H1 (cell line): ENCODE measurements at regions not wholly inside any gene's neighbourhood (a gene's known extent, or its start where the extent isn't known, plus 50 kb on each side); places are given as distances from the start of the nearest gene placed in this dataset.

Experiments used
- CREB1 ChIP-seq: IDR thresholded peaks from 2 replicates; pipeline ENCODE4 v1.6.1; 2012; ENCODE audit warnings: inconsistent platforms
- KDM1A ChIP-seq: fragments of 200-600, 300-600 bp; sonication (generic); IDR thresholded peaks from 2 replicates; pipeline ENCODE4 v1.7.1; 2016; ENCODE audit warnings: mild to moderate bottlenecking, low read length, borderline replicate concordance
- MAFK ChIP-seq: IDR thresholded peaks from 2 replicates; pipeline ENCODE4 v1.6.1; 2012; ENCODE audit warnings: low read depth, mild to moderate bottlenecking, improper control_type of control experiment, low read length
- POLR2A ChIP-seq, 2 experiments: IDR thresholded peaks; 1 replicate in 1 of 2; 2 replicates in 1 of 2; pipeline ENCODE4 v1.6.1; 2011; ENCODE audit warnings: low read depth in 2 of 2, low read length in 2 of 2, mild to moderate bottlenecking in 2 of 2; ENCODE audit errors: control extremely low read depth in 1 of 2
- POLR2AphosphoS5 ChIP-seq: IDR thresholded peaks from 2 replicates; pipeline ENCODE4 v1.6.1; 2011; ENCODE audit warnings: low read depth, low read length
- RAD21 ChIP-seq, 2 experiments: IDR thresholded peaks in 1 of 2; conservative IDR thresholded peaks in 1 of 2; 2 replicates each; pipeline ENCODE4 v1.6.1; 2011; ENCODE audit warnings: low read depth in 2 of 2, low read length in 2 of 2, improper control_type of control experiment in 1 of 2, inconsistent platforms in 1 of 2, mild to moderate bottlenecking in 1 of 2, moderate library complexity in 1 of 2
- SP1 ChIP-seq: IDR thresholded peaks from 2 replicates; pipeline ENCODE4 v1.6.1; 2011; ENCODE audit warnings: low read depth, low read length
- SUZ12 ChIP-seq: fragments of 200-600 bp; sonication (generic); IDR thresholded peaks from 2 replicates; pipeline ENCODE4 v1.6.1; 2012; ENCODE audit warnings: mild to moderate bottlenecking, inconsistent platforms, low read length, moderate library complexity, mixed read lengths
- ZNF274 ChIP-seq: IDR thresholded peaks from 2 replicates; pipeline ENCODE4 v1.7.0; 2012; ENCODE audit warnings: low read length, borderline replicate concordance; ENCODE audit errors: extremely low read depth
- TF ChIP-seq, protein P1 (sequence below), 3 experiments: IDR thresholded peaks; 1 replicate in 2 of 3; 2 replicates in 1 of 3; pipeline versions ENCODE4 v1.5.1 to v1.6.1; 2011; ENCODE audit warnings: low read length in 3 of 3, mild to moderate bottlenecking in 3 of 3, inconsistent platforms in 2 of 3, low read depth in 1 of 3, moderate library complexity in 1 of 3; ENCODE audit not compliant: insufficient read depth in 1 of 3; ENCODE audit errors: control extremely low read depth in 1 of 3

DNA sequence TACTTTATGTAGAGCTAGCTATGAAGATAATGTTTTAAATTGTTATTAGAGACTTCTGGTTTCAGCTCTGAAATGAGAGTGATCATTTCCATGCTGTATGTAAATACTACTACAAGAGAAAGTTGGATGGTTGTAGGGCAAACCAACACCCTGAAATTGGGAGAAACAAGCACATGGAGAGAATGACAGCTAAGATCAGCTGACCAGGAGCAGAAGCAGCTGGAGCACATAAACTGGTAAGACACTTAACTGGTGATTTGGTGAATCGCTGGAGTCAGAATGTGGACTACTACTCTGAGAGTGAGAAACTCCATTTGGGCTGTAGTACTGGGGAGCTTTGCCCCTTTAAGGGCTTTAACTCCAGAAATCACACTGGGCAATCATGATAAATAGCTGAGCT lies 226.8 kb downstream of the RND3 start:
- TF ChIP-seq SP1 (no peak), ZNF274 (no peak), POLR2A (IDR thresholded peaks at IDR 0.05; ENCODE audit: control extremely low read depth in 1 of 2, low read depth in 2 of 2, low read length in 2 of 2) (no peak), RAD21 (IDR thresholded peaks at IDR 0.05 in 1 of 2, conservative IDR thresholded peaks at IDR 0.05 in 1 of 2; ENCODE audit: low read depth in 2 of 2, low read length in 2 of 2) (no peak), POLR2AphosphoS5 (no peak), SUZ12 (no peak), CREB1 (no peak), MAFK (no peak), KDM1A (no peak)
- TF ChIP-seq, protein P1, sequence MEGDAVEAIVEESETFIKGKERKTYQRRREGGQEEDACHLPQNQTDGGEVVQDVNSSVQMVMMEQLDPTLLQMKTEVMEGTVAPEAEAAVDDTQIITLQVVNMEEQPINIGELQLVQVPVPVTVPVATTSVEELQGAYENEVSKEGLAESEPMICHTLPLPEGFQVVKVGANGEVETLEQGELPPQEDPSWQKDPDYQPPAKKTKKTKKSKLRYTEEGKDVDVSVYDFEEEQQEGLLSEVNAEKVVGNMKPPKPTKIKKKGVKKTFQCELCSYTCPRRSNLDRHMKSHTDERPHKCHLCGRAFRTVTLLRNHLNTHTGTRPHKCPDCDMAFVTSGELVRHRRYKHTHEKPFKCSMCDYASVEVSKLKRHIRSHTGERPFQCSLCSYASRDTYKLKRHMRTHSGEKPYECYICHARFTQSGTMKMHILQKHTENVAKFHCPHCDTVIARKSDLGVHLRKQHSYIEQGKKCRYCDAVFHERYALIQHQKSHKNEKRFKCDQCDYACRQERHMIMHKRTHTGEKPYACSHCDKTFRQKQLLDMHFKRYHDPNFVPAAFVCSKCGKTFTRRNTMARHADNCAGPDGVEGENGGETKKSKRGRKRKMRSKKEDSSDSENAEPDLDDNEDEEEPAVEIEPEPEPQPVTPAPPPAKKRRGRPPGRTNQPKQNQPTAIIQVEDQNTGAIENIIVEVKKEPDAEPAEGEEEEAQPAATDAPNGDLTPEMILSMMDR (IDR thresholded peaks at IDR 0.05; ENCODE audit: control extremely low read depth in 1 of 3, insufficient read depth in 1 of 3, low read depth in 1 of 3, low read length in 3 of 3): no peak
